Epithelial cell of prostate (primary cell): ENCODE measurements at regions not wholly inside any gene's neighbourhood (a gene's known extent, or its start where the extent isn't known, plus 50 kb on each side); places are given as distances from the start of the nearest gene placed in this dataset.

Experiments used
- DNase-seq: peaks from one replicate; pipeline ENCODE4 v3.0.0-alpha.2; 2011; ENCODE audit warnings: low read depth, low spot score
- H3K27ac ChIP-seq: fragments of 450-650 bp; 2 replicates; pipeline ENCODE4 v1.5.1; 2017; ENCODE audit warnings: mild to moderate bottlenecking

GRCh38 chr3:83500931-83501330 lies 1457.9 kb upstream of the CADM2 start:
- no peak overlapping the region for H3K27ac ChIP-seq
- DNase-seq, result no peak

- H3K27ac ChIP-seq, result no peak overlapping the region
- DNase-seq, result no peak
Measured at GRCh38 chr3:83513051-83513450, 1445.7 kb upstream of the CADM2 start.

- no peak overlapping the region for H3K27ac ChIP-seq
- DNase-seq, result no peak
Measured at GRCh38 chr3:83513677-83514076, 1445.1 kb upstream of the CADM2 start.

- DNase-seq, result no peak
- H3K27ac ChIP-seq, result no peak overlapping the region
Measured at GRCh38 chr3:83514130-83514914, 1444.5 kb upstream of the CADM2 start.

GRCh38 chr3:83515123-83515522 lies 1443.7 kb upstream of the CADM2 start:
- DNase-seq, result no peak
- no peak overlapping the region for H3K27ac ChIP-seq

- peak; percentile 8 for DNase-seq
- no peak overlapping the region for H3K27ac ChIP-seq
Measured at GRCh38 chr3:83523470-83524073, 1435.2 kb upstream of the CADM2 start.

GRCh38 chr3:83524901-83525300 lies 1433.9 kb upstream of the CADM2 start:
- DNase-seq, result no peak
- no peak overlapping the region for H3K27ac ChIP-seq

GRCh38 chr3:83559082-83559481 lies 1399.7 kb upstream of the CADM2 start:
- no peak overlapping the region for H3K27ac ChIP-seq
- DNase-seq, result no peak

GRCh38 chr3:83567935-83568334 lies 1390.9 kb upstream of the CADM2 start:
- no peak for DNase-seq
- H3K27ac ChIP-seq, result no peak overlapping the region

GRCh38 chr3:83581546-83581945 lies 1377.2 kb upstream of the CADM2 start:
- no peak overlapping the region for H3K27ac ChIP-seq
- DNase-seq, result no peak

- DNase-seq, result no peak
- H3K27ac ChIP-seq, result no peak overlapping the region
Measured at GRCh38 chr3:83601704-83602103, 1357.1 kb upstream of the CADM2 start.

GRCh38 chr3:83622526-83622925 lies 1336.3 kb upstream of the CADM2 start:
- no peak for DNase-seq

GRCh38 chr3:83625261-83625660 lies 1333.5 kb upstream of the CADM2 start:
- no peak overlapping the region for H3K27ac ChIP-seq
- DNase-seq, result no peak

More at GRCh38 chr3:83622526-83622925, 1336.3 kb upstream of the CADM2 start:
- H3K27ac ChIP-seq, result no peak overlapping the region

- H3K27ac ChIP-seq, result no peak overlapping the region
- DNase-seq, result no peak
Measured at GRCh38 chr3:83628471-83628870, 1330.3 kb upstream of the CADM2 start.

GRCh38 chr3:83632526-83632925 lies 1326.3 kb upstream of the CADM2 start:
- H3K27ac ChIP-seq, result no peak overlapping the region
- DNase-seq, result no peak

- DNase-seq, result no peak
- H3K27ac ChIP-seq, result no peak overlapping the region
Measured at GRCh38 chr3:83633758-83634157, 1325.0 kb upstream of the CADM2 start.

GRCh38 chr3:83649692-83650091 lies 1309.1 kb upstream of the CADM2 start:
- no peak for DNase-seq
- no peak overlapping the region for H3K27ac ChIP-seq

GRCh38 chr3:83655083-83655482 lies 1303.7 kb upstream of the CADM2 start:
- DNase-seq, result no peak
- no peak overlapping the region for H3K27ac ChIP-seq

GRCh38 chr3:83662381-83662960 lies 1296.3 kb upstream of the CADM2 start:
- DNase-seq, result no peak
- no peak overlapping the region for H3K27ac ChIP-seq

- no peak for DNase-seq
- H3K27ac ChIP-seq, result no peak overlapping the region
Measured at GRCh38 chr3:83670416-83670815, 1288.4 kb upstream of the CADM2 start.

- no peak overlapping the region for H3K27ac ChIP-seq
- no peak for DNase-seq
Measured at GRCh38 chr3:83683937-83684598, 1274.7 kb upstream of the CADM2 start.
